Natural killer cell (primary cell): ENCODE measurements at regions not wholly inside any gene's neighbourhood (a gene's known extent, or its start where the extent isn't known, plus 50 kb on each side); places are given as distances from the start of the nearest gene placed in this dataset.

ENCODE experiments used
- ATAC-seq, 3 donors: fragments of 150-1000 bp in 2 of 3; fragments of 200-7000 bp in 1 of 3; cut with Tn5 transposase; 1 replicate in 1 of 3; 2 replicates in 2 of 3; pipeline ENCODE4 v1.10.0; 2021; ENCODE audit warnings: mild to moderate bottlenecking in 2 of 3, moderate library complexity in 2 of 3
- DNase-seq, 2 donors: peaks; one replicate each; pipeline versions ENCODE4 v3.0.0 to v3.0.0-alpha.2; 2013 to 2021; ENCODE audit warnings: mixed read lengths in 1 of 2
- H3K27ac ChIP-seq: one replicate; pipeline ENCODE4 v1.5.1; 2013; ENCODE audit warnings: mild to moderate bottlenecking, low read length
- H3K27me3 ChIP-seq: one replicate; pipeline ENCODE4 v1.6.1; 2013; ENCODE audit warnings: low read length; ENCODE audit not compliant: control insufficient read depth, insufficient read depth
- H3K36me3 ChIP-seq: one replicate; pipeline ENCODE4 v1.6.1; 2013; ENCODE audit warnings: low read length; ENCODE audit not compliant: control insufficient read depth, insufficient read depth
- H3K4me1 ChIP-seq: one replicate; pipeline ENCODE4 v1.6.1; 2013; ENCODE audit warnings: low read length; ENCODE audit not compliant: control insufficient read depth, insufficient read depth
- H3K4me3 ChIP-seq: one replicate; pipeline ENCODE4 v1.5.1; 2013; ENCODE audit warnings: low read length
- H3K9me3 ChIP-seq: one replicate; pipeline ENCODE4 v1.6.1; 2013; ENCODE audit warnings: low read length; ENCODE audit not compliant: control insufficient read depth, insufficient read depth
- H3K27ac Mint-ChIP-seq, 2 donors: one replicate each; pipeline ENCODE4 v1.8.0; 2022; ENCODE audit warnings: mild to moderate bottlenecking in 2 of 2, mixed read lengths in 2 of 2, moderate library complexity in 1 of 2
- H3K27me3 Mint-ChIP-seq, 2 donors: one replicate each; pipeline ENCODE4 v1.8.0; 2022; ENCODE audit warnings: low read depth in 2 of 2, mixed read lengths in 2 of 2
- H3K36me3 Mint-ChIP-seq: one replicate; pipeline ENCODE4 v1.8.0; 2022; ENCODE audit warnings: mixed read lengths
- H3K4me1 Mint-ChIP-seq, 2 donors: one replicate each; pipeline ENCODE4 v1.8.0; 2022; ENCODE audit warnings: mixed read lengths in 2 of 2
- H3K4me3 Mint-ChIP-seq: one replicate; pipeline ENCODE4 v1.8.0; 2022; ENCODE audit warnings: mild to moderate bottlenecking, moderate library complexity, mixed read lengths
- H3K9me3 Mint-ChIP-seq, 2 donors: one replicate each; pipeline ENCODE4 v1.8.0; 2022; ENCODE audit warnings: mixed read lengths in 2 of 2
- WGBS: methylation state at CpG from one replicate; pipeline ENCODE4 v1.1.7; 2013; ENCODE audit warnings: missing lambda C conversion rate; ENCODE audit not compliant: insufficient coverage; 5-methylcytosine and 5-hydroxymethylcytosine counted together
- intact Hi-C: fragments of 100-400 bp; cut with micrococcal nuclease; formaldehyde crosslinking; loops from one replicate; pipeline ENCODE4 v1.14.2; 2022
- TF ChIP-seq, protein P1 (sequence below): fragments of 200-600 bp; IDR thresholded peaks from one replicate; pipeline ENCODE4 v1.8.0; 2022; ENCODE audit warnings: antibody characterized with exemption

GRCh38 chr18:10304853-10305252, 149.6 kb upstream of the APCDD1 start:
- no peak overlapping the region for H3K4me3 Mint-ChIP-seq
- H3K9me3 Mint-ChIP-seq = no peaks in the 10 kb centered on the region
- no peaks in the 10 kb centered on the region for H3K4me1 Mint-ChIP-seq

DNA sequence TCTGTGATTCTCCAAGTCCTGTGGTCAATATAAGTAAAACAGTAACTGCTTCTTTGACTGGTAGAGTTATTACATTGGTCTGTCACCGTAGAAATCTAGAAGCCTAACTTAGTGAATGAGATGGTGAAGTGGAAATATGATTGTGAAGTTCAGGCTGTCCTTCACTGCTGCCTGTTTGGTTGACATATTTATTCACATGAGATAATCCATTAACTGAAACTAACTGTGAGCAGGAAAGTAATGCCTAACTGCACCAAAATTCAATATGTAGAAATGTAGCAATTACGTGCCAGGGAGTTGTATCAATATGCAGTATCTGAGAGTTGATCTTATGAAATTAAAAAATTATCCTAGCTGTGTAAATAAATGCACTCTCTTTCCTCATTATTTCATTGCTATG, 147.7 kb upstream of the APCDD1 start:
- no peaks in the 10 kb centered on the region for H3K36me3 Mint-ChIP-seq
- TF ChIP-seq, protein P1, sequence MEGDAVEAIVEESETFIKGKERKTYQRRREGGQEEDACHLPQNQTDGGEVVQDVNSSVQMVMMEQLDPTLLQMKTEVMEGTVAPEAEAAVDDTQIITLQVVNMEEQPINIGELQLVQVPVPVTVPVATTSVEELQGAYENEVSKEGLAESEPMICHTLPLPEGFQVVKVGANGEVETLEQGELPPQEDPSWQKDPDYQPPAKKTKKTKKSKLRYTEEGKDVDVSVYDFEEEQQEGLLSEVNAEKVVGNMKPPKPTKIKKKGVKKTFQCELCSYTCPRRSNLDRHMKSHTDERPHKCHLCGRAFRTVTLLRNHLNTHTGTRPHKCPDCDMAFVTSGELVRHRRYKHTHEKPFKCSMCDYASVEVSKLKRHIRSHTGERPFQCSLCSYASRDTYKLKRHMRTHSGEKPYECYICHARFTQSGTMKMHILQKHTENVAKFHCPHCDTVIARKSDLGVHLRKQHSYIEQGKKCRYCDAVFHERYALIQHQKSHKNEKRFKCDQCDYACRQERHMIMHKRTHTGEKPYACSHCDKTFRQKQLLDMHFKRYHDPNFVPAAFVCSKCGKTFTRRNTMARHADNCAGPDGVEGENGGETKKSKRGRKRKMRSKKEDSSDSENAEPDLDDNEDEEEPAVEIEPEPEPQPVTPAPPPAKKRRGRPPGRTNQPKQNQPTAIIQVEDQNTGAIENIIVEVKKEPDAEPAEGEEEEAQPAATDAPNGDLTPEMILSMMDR = no peak
- peaks cover 0 to 3% of the 10 kb centered on the region in 2 donors for H3K27me3 Mint-ChIP-seq
- no peak overlapping the region for H3K27ac ChIP-seq
- no peak for ATAC-seq
- no peaks in the 10 kb centered on the region for H3K9me3 ChIP-seq
- no peaks in the 10 kb centered on the region for H3K27me3 ChIP-seq
- H3K4me3 ChIP-seq = no peak overlapping the region
- no peaks in the 10 kb centered on the region for H3K4me1 ChIP-seq
- peaks cover 0 to 1% of the 10 kb centered on the region in 2 donors for H3K9me3 Mint-ChIP-seq
- WGBS = 100% methylated on average over 1 of the region's 2 CpGs
- no peaks in the 10 kb centered on the region for H3K4me1 Mint-ChIP-seq
- H3K27ac Mint-ChIP-seq = no peak overlapping the region
- H3K36me3 ChIP-seq = no peaks in the 10 kb centered on the region
- no peak for DNase-seq
- intact Hi-C loops = no loop called here
- no peak overlapping the region for H3K4me3 Mint-ChIP-seq

More at GRCh38 chr18:10304853-10305252, 149.6 kb upstream of the APCDD1 start:
- Histone ChIP-seq H3K27ac (no peak overlapping the region), H3K36me3 (no peaks in the 10 kb centered on the region), H3K9me3 (no peaks in the 10 kb centered on the region), H3K4me3 (no peak overlapping the region), H3K27me3 (no peaks in the 10 kb centered on the region), H3K4me1 (no peaks in the 10 kb centered on the region)
- ATAC-seq (no peak), DNase-seq (no peak)
- peaks cover 0 to 3% of the 10 kb centered on the region in 2 donors for H3K27me3 Mint-ChIP-seq
- 79% methylated on average over 3 of the region's 3 CpGs for WGBS
- intact Hi-C loops = no loop called here
- TF ChIP-seq, protein P1 = no peak
- no peaks in the 10 kb centered on the region for H3K36me3 Mint-ChIP-seq
- no peak overlapping the region for H3K27ac Mint-ChIP-seq

GRCh38 chr18:10308154-10308553, 146.3 kb upstream of the APCDD1 start:
- ATAC-seq (no peak), DNase-seq (no peak)
- no peaks in the 10 kb centered on the region for H3K36me3 ChIP-seq
- H3K27ac ChIP-seq = no peak overlapping the region
- H3K4me3 Mint-ChIP-seq = no peak overlapping the region
- H3K27me3 Mint-ChIP-seq = peaks cover 0 to 7% of the 10 kb centered on the region in 2 donors
- H3K36me3 Mint-ChIP-seq = no peaks in the 10 kb centered on the region
- H3K9me3 Mint-ChIP-seq = peaks cover 0 to 2% of the 10 kb centered on the region in 2 donors
- H3K4me3 ChIP-seq = no peak overlapping the region
- TF ChIP-seq, protein P1 = no peak
- no peaks in the 10 kb centered on the region for H3K4me1 Mint-ChIP-seq
- H3K4me1 ChIP-seq = no peaks in the 10 kb centered on the region
- WGBS = 52% methylated on average over 2 of the region's 2 CpGs
- H3K9me3 ChIP-seq = no peaks in the 10 kb centered on the region
- no peak overlapping the region for H3K27ac Mint-ChIP-seq
- intact Hi-C loops = no loop called here
- H3K27me3 ChIP-seq = no peaks in the 10 kb centered on the region

- intact Hi-C loops = no loop called here
- 92% methylated on average over 4 of the region's 4 CpGs for WGBS
- no peaks in the 10 kb centered on the region for H3K4me1 ChIP-seq
- H3K27me3 ChIP-seq = no peaks in the 10 kb centered on the region
- TF ChIP-seq, protein P1 = no peak
- Mint-ChIP-seq H3K36me3 (no peaks in the 10 kb centered on the region), H3K27ac (no peak overlapping the region), H3K27me3 (peaks cover 0 to 7% of the 10 kb centered on the region in 2 donors), H3K4me3 (no peak overlapping the region), H3K9me3 (peaks cover 0 to 2% of the 10 kb centered on the region in 2 donors), H3K4me1 (no peaks in the 10 kb centered on the region)
- H3K36me3 ChIP-seq = no peaks in the 10 kb centered on the region
- ATAC-seq (no peak), DNase-seq (no peak)
- H3K9me3 ChIP-seq = no peaks in the 10 kb centered on the region
- no peak overlapping the region for H3K4me3 ChIP-seq
- H3K27ac ChIP-seq = no peak overlapping the region
Observed at GRCh38 chr18:10310626-10311025, 143.8 kb upstream of the APCDD1 start.
